NCI-H510A (cell line): ENCODE measurements at regions not wholly inside any gene's neighbourhood (a gene's known extent, or its start where the extent isn't known, plus 50 kb on each side); places are given as distances from the start of the nearest gene placed in this dataset.

Experiments
- DNase-seq: peaks from one replicate; lab custom pipeline; 2025; lab: John Stamatoyannopoulos, UW

- no peak for DNase-seq
Observed at GRCh38 chr12:81811061-81811777, 52.1 kb upstream of the PPFIA2 start.

DNA sequence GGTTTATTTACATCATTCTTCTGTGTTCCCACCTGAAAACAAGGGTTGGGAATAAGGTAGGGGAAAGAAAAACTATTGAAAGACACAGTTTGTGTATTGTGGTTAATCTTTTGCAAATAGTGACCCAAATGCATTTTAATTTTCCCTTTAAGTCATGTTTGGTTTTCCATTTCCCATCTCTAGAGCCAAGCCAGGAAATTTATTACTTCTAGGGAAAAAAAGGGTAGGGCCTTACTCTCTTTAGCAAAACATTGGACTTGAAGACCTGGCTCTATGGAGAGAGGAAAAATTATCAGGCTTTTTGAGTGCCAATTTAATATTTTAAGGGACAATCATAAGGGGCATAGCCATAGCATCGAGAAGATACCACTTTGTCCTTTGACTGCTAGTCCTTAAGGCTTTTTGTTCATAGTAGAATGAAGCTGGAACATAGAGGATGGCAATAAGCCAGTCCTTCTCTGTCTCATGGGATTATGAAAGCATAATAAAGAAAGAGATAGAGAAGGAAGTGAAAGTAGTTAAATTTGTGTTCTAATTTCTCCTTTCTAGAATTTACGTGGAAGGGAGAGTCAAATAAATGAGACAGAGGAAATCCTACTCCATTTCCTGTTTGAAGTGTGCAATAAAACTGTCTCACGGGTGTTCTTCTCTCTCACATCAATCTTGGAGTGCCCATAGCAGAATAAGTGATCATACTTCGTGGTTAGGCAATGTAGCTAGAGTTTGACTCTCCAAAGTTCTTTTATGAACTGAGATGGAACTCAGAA, 50.9 kb upstream of the PPFIA2 start:
- no peak for DNase-seq

DNA sequence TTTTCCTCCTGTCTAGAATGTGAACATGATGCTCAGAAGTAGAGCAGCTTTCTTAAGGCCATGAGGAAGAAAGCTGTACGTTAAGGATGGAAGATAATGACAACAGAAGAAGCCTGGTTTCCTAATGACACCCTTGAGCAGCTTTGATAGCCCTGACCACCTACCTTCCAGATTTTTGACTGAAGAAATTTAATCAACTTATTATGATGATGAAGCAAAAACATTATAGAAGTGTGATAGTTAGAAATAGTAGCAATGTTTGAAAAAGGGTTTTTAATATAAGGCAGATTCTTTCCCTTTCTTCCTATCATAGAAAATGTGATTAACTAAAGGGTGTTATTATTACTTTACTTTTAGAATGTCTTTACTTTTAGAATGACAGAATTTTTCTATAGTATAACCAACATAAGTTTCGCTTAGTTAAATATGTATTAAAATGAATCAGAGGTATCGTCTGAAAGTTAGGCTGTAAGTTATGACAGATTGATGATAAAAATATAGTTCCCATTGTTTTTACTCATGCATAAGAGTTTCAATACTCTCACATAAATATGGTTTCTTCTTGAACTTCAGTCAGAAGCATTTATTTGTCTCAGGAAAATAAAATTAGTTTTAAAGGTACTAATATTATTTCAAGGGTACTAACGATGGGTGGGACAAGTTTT, 50.1 kb upstream of the PPFIA2 start:
- no peak for DNase-seq
